ENCODE measurements at regions not wholly inside any gene's neighbourhood (a gene's known extent, or its start where the extent isn't known, plus 50 kb on each side); places are given as distances from the start of the nearest gene placed in this dataset.

DNA sequence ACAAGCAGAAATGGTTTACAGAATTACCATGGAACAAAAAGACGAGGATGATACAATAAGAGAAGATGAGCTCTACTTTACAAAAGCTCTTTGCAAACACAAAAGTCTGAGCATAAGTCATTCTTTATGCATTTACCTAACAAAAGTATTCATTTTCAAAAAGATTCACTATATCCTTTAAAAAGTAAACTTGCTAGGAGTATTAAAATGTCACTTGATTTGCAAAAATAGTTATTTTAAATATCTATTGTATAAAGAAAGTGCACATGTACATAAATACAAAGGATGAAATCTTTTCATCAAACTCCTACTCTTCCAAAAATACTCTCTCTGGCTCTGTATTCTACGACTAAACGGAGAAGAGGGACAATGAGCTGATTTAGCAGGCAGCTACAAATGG lies 146.4 kb upstream of the STEAP1 start:
- DNase-seq (ENCODE audit: low spot score) = no peak
- TF ChIP-seq, protein P1, sequence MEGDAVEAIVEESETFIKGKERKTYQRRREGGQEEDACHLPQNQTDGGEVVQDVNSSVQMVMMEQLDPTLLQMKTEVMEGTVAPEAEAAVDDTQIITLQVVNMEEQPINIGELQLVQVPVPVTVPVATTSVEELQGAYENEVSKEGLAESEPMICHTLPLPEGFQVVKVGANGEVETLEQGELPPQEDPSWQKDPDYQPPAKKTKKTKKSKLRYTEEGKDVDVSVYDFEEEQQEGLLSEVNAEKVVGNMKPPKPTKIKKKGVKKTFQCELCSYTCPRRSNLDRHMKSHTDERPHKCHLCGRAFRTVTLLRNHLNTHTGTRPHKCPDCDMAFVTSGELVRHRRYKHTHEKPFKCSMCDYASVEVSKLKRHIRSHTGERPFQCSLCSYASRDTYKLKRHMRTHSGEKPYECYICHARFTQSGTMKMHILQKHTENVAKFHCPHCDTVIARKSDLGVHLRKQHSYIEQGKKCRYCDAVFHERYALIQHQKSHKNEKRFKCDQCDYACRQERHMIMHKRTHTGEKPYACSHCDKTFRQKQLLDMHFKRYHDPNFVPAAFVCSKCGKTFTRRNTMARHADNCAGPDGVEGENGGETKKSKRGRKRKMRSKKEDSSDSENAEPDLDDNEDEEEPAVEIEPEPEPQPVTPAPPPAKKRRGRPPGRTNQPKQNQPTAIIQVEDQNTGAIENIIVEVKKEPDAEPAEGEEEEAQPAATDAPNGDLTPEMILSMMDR (IDR thresholded peaks at IDR 0.05; ENCODE audit: extremely low read depth, missing control alignments) = no peak

DNA sequence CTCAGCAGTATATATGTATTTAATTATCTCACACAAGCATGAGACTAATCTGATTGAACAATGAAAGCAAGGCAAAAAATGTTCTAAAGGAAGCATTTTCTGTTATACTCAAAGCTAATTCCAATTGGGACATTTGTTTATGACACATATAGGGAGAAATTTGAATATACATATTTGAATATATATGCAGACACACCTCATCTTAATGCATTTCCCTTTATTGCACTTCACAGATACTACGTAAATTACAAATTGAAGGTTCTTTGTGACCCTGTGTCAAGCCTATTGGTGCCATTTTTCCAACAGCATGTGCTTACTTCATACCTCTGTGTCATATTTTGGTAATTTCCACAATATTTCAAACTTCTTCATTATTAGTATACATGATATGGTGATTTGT lies 132.1 kb upstream of the STEAP1 start:
- TF ChIP-seq, protein P1 (IDR thresholded peaks at IDR 0.05; ENCODE audit: extremely low read depth, missing control alignments) = no peak
- DNase-seq (ENCODE audit: low spot score) = no peak

GRCh38 chr7:90025771-90026170 lies 128.5 kb upstream of the STEAP1 start:
- TF ChIP-seq, protein P1 (IDR thresholded peaks at IDR 0.05; ENCODE audit: extremely low read depth, missing control alignments) = no peak
- DNase-seq (ENCODE audit: low spot score) = no peak

DNA sequence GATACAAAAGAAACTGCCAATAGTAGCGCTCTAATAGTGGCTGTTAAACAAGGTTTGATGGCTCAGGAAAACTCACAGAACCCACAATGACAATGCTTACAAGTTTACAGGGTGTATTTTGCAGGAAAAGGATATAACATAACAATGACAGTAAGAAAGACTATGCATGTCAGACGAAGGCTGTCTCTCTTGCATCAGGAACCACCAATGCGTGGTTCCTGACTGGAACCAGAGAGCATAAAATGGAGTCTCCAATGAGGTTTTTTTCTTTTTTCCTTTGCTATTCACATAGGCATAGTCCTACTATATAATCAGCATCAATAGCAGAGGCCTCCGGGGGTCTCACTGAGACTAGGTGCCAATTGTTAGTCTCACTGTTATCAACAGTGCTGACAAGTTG lies 120.4 kb upstream of the STEAP1 start:
- TF ChIP-seq, protein P1 (IDR thresholded peaks at IDR 0.05; ENCODE audit: extremely low read depth, missing control alignments) = no peak
- DNase-seq (ENCODE audit: low spot score) = no peak

DNA sequence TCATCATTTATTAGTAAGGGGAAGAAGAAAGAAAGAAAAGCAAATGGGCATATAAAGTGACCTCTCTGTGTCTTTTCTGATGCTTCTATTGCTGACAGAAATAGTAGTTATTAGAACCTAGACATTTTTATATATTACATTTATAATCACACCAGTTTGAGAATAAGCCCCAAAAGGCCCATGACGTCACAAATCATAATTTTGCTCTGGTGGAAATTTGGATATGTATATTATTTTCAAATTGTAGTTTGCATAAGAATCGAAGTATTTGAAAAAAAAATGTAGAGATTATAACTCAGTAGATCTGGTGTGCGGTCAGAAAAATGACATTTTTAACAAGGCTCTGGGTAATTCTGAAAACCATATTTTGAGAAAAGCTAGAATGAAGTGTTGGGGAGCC lies 101.2 kb upstream of the STEAP1 start:
- no peak for DNase-seq (ENCODE audit: low spot score)
- TF ChIP-seq, protein P1 (IDR thresholded peaks at IDR 0.05; ENCODE audit: extremely low read depth, missing control alignments) = no peak

- DNase-seq (ENCODE audit: low spot score) = no peak
- TF ChIP-seq, protein P1 (IDR thresholded peaks at IDR 0.05; ENCODE audit: extremely low read depth, missing control alignments) = no peak
These were observed 93.2 kb upstream of the STEAP1 start for GRCh38 chr7:90061077-90061476.

- TF ChIP-seq, protein P1 (IDR thresholded peaks at IDR 0.05; ENCODE audit: extremely low read depth, missing control alignments) = no peak
- DNase-seq (ENCODE audit: low spot score) = no peak
These were observed 89.9 kb upstream of the STEAP1 start for GRCh38 chr7:90064370-90064769.

Measured in GM20000 (cell line).